Hepatocyte (in vitro differentiated cells): ENCODE measurements at regions not wholly inside any gene's neighbourhood (a gene's known extent, or its start where the extent isn't known, plus 50 kb on each side); places are given as distances from the start of the nearest gene placed in this dataset.

ENCODE experiments used
- CTCF ChIP-seq: fragments of 200-600 bp; sonication (generic); IDR thresholded peaks from 2 replicates; pipeline ENCODE4 v1.5.1; 2016; ENCODE audit warnings: antibody characterized with exemption, mild to moderate bottlenecking; ENCODE audit not compliant: poor library complexity
- EZH2 ChIP-seq: fragments of 200-600 bp; sonication (generic); IDR thresholded peaks from 2 replicates; pipeline ENCODE4 v1.6.1; 2016; ENCODE audit warnings: antibody characterized with exemption, mild to moderate bottlenecking, borderline replicate concordance
- EZH2phosphoT487 ChIP-seq: fragments of 200-600 bp; sonication (generic); IDR thresholded peaks from one replicate; pipeline ENCODE4 v1.6.1; 2018; ENCODE audit warnings: antibody characterized with exemption, mild to moderate bottlenecking, low read depth, moderate library complexity; ENCODE audit not compliant: unreplicated experiment, severe bottlenecking

- TF ChIP-seq CTCF: no peak
- TF ChIP-seq EZH2phosphoT487: no peak
- TF ChIP-seq EZH2: no peak
Observed at GRCh38 chr18:51813740-51814139, 526.3 kb upstream of the DCC start.
